ENCODE measurements at regions not wholly inside any gene's neighbourhood (a gene's known extent, or its start where the extent isn't known, plus 50 kb on each side); places are given as distances from the start of the nearest gene placed in this dataset.

GRCh38 chr4:64584981-64585557 lies 175.8 kb upstream of the TECRL start:
- ATAC-seq (ENCODE audit: insufficient read depth, low read depth) = peak; percentile 59; the same call in 1 of the 3 replicates
- H3K36me3 ChIP-seq (ENCODE audit: insufficient read depth, low read length) = no peaks in the 10 kb centered on the region
- no peak overlapping the region for H3K27ac ChIP-seq (ENCODE audit: low read length)
- TF ChIP-seq CTCF (IDR thresholded peaks at IDR 0.05; ENCODE audit: borderline replicate concordance, extremely low read depth, low read length, poor library complexity, severe bottlenecking) (peak; percentile 55), EZH2 (IDR thresholded peaks at IDR 0.05; ENCODE audit: borderline replicate concordance, low read depth, low read length, severe bottlenecking) (no peak)
- no peak overlapping the region for H2AFZ ChIP-seq (ENCODE audit: low read depth, low read length)
- H3K79me2 ChIP-seq (ENCODE audit: insufficient read depth, low read length) = no peaks in the 10 kb centered on the region
- H3K4me2 ChIP-seq (ENCODE audit: insufficient read depth, low read length) = no peak overlapping the region
- H3K9me3 ChIP-seq (ENCODE audit: insufficient read depth, low read length, severe bottlenecking) = no peaks in the 10 kb centered on the region
- H3K9ac ChIP-seq (ENCODE audit: low read depth, low read length) = no peak overlapping the region
- no peaks in the 10 kb centered on the region for H3K27me3 ChIP-seq (ENCODE audit: insufficient read depth, low read length, poor library complexity)
- peak; percentile 35 for DNase-seq
- no peaks in the 10 kb centered on the region for H3K4me1 ChIP-seq (ENCODE audit: insufficient read depth, low read length)
- no peaks in the 10 kb centered on the region for H4K20me1 ChIP-seq (ENCODE audit: insufficient read depth, low read length)
- no peak overlapping the region for H3K4me3 ChIP-seq (ENCODE audit: low read depth in 1 of 2, low read length in 2 of 2)

GRCh38 chr4:64584125-64584524 lies 174.9 kb upstream of the TECRL start:
- Histone ChIP-seq H3K4me3 (ENCODE audit: low read depth in 1 of 2, low read length in 2 of 2) (no peak overlapping the region), H3K27me3 (ENCODE audit: insufficient read depth, low read length, poor library complexity) (no peaks in the 10 kb centered on the region), H3K36me3 (ENCODE audit: insufficient read depth, low read length) (no peaks in the 10 kb centered on the region), H3K79me2 (ENCODE audit: insufficient read depth, low read length) (no peaks in the 10 kb centered on the region), H2AFZ (ENCODE audit: low read depth, low read length) (no peak overlapping the region), H3K9ac (ENCODE audit: low read depth, low read length) (no peak overlapping the region), H3K4me2 (ENCODE audit: insufficient read depth, low read length) (no peak overlapping the region), H3K27ac (ENCODE audit: low read length) (no peak overlapping the region), H3K9me3 (ENCODE audit: insufficient read depth, low read length, severe bottlenecking) (no peaks in the 10 kb centered on the region), H4K20me1 (ENCODE audit: insufficient read depth, low read length) (no peaks in the 10 kb centered on the region), H3K4me1 (ENCODE audit: insufficient read depth, low read length) (no peaks in the 10 kb centered on the region)
- TF ChIP-seq CTCF (IDR thresholded peaks at IDR 0.05; ENCODE audit: borderline replicate concordance, extremely low read depth, low read length, poor library complexity, severe bottlenecking) (no peak), EZH2 (IDR thresholded peaks at IDR 0.05; ENCODE audit: borderline replicate concordance, low read depth, low read length, severe bottlenecking) (no peak)
- no peak for DNase-seq
- no peak for ATAC-seq (ENCODE audit: insufficient read depth, low read depth)

GRCh38 chr4:64582492-64582891 lies 173.2 kb upstream of the TECRL start:
- H3K4me3 ChIP-seq (ENCODE audit: low read depth in 1 of 2, low read length in 2 of 2) = no peak overlapping the region
- DNase-seq (no peak), ATAC-seq (ENCODE audit: insufficient read depth, low read depth) (no peak)
- no peak overlapping the region for H3K9ac ChIP-seq (ENCODE audit: low read depth, low read length)
- no peaks in the 10 kb centered on the region for H3K27me3 ChIP-seq (ENCODE audit: insufficient read depth, low read length, poor library complexity)
- H3K4me2 ChIP-seq (ENCODE audit: insufficient read depth, low read length) = no peak overlapping the region
- H4K20me1 ChIP-seq (ENCODE audit: insufficient read depth, low read length) = no peaks in the 10 kb centered on the region
- H3K36me3 ChIP-seq (ENCODE audit: insufficient read depth, low read length) = no peaks in the 10 kb centered on the region
- H3K4me1 ChIP-seq (ENCODE audit: insufficient read depth, low read length) = no peaks in the 10 kb centered on the region
- H3K27ac ChIP-seq (ENCODE audit: low read length) = no peak overlapping the region
- H3K9me3 ChIP-seq (ENCODE audit: insufficient read depth, low read length, severe bottlenecking) = no peaks in the 10 kb centered on the region
- no peaks in the 10 kb centered on the region for H3K79me2 ChIP-seq (ENCODE audit: insufficient read depth, low read length)
- TF ChIP-seq EZH2 (IDR thresholded peaks at IDR 0.05; ENCODE audit: borderline replicate concordance, low read depth, low read length, severe bottlenecking) = no peak
- no peak for TF ChIP-seq CTCF (IDR thresholded peaks at IDR 0.05; ENCODE audit: borderline replicate concordance, extremely low read depth, low read length, poor library complexity, severe bottlenecking)
- no peak overlapping the region for H2AFZ ChIP-seq (ENCODE audit: low read depth, low read length)
